ENCODE measurements at regions not wholly inside any gene's neighbourhood (a gene's known extent, or its start where the extent isn't known, plus 50 kb on each side); places are given as distances from the start of the nearest gene placed in this dataset.

DNA sequence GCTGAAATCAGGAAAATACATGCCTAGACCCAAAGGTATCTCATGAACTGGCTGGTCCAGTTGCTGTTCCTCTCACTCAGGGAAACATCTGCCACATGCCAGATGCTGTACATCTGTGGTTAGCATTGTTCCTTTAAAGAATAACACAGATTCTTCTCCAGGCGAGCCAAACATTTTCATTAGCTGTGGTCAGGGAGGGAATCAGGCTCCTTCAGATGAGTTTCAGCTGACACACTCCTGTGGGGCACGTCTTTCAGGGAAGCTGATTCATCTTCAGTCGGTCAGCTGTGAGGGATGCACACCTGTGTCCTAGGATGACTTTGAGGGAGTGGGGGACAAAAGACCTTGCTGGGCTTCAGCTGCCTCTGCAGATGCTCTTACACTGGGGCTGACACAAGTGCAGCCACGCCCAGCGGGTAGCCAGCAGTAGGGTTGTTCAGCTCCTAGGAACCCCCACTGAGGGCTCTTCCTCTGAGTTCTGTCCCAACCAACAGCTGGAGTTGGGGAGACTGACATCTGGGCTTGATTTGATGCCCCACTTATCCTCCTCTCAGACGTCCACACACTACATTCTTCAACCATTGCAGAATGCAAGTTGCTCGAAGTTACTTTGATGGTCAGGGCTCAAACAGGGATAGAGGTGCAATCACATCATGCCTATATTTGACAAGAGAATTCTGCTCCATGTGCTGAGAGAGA, 155.0 kb downstream of the NUAK1 start:
- in situ Hi-C loops (cut with MboI; ENCODE audit: low pct_unique_long_range_greater_than_20kb, low sequenced_read_pairs, unreplicated experiment) = no loop called here
- DNase-seq (ENCODE audit: low spot score) = no peak
- TF ChIP-seq CTCF (IDR thresholded peaks at IDR 0.05; ENCODE audit: extremely low read depth, insufficient read depth, missing control alignments) = no peak

- no peak for DNase-seq (ENCODE audit: low spot score)
- no peak for TF ChIP-seq CTCF (IDR thresholded peaks at IDR 0.05; ENCODE audit: extremely low read depth, insufficient read depth, missing control alignments)
- in situ Hi-C loops (cut with MboI; ENCODE audit: low pct_unique_long_range_greater_than_20kb, low sequenced_read_pairs, unreplicated experiment) = no loop called here
These were observed 153.4 kb downstream of the NUAK1 start for GRCh38 chr12:105985383-105985782.

DNA sequence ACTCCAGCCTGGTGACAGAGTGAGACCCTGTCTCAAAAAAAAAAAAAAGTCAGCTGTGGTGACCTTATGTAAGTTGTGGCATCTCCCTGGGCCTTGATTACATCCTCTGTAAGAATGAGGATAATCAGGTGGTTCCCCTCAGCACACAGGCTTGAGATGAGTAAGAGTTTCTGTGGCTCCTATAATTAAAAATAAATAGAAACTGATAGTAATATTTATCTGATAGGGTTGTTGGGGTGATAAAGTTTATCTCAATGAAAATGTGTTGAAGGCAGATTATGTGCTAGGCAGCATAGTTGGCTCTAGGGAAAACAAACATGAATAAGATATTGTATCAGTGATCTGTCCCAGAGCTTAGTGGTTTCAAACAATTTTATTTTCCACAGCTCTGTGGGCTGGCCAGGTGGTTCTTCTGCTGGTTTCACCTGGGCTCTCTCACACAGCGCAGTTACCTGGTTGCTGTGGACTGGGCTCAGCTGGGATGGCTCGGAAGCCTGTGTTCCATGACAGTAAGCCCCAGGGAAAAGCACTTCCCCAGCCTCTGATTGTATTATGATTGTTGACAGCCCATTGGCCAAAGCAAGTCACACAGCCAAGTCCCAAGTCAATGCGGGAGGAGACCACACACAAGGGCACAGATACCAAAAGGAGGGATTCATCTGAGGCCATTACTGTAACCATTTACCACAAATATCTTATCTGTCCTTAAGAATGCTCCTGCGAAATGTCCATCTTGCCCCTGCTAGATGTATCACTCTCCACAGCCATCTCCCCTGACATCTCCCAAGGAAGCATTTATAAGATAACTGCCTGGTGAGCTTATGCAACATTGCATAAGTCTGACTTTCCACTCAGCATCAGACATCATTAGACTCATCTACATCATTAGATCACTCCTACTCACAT, 151.7 kb downstream of the NUAK1 start:
- in situ Hi-C loops (cut with MboI; ENCODE audit: low pct_unique_long_range_greater_than_20kb, low sequenced_read_pairs, unreplicated experiment) = no loop called here
- TF ChIP-seq CTCF (IDR thresholded peaks at IDR 0.05; ENCODE audit: extremely low read depth, insufficient read depth, missing control alignments) = no peak
- peak; percentile 14 for DNase-seq (ENCODE audit: low spot score)

- DNase-seq (ENCODE audit: low spot score) = no peak
- in situ Hi-C loops (cut with MboI; ENCODE audit: low pct_unique_long_range_greater_than_20kb, low sequenced_read_pairs, unreplicated experiment) = no loop called here
- TF ChIP-seq CTCF (IDR thresholded peaks at IDR 0.05; ENCODE audit: extremely low read depth, insufficient read depth, missing control alignments) = no peak
These were observed 151.1 kb downstream of the NUAK1 start for GRCh38 chr12:105987685-105988035.

GRCh38 chr12:105992849-105993740, 145.7 kb downstream of the NUAK1 start:
- no peak for TF ChIP-seq CTCF (IDR thresholded peaks at IDR 0.05; ENCODE audit: extremely low read depth, insufficient read depth, missing control alignments)
- no peak for DNase-seq (ENCODE audit: low spot score)
- in situ Hi-C loops (cut with MboI; ENCODE audit: low pct_unique_long_range_greater_than_20kb, low sequenced_read_pairs, unreplicated experiment) = no loop called here

Data from GM13977 (cell line).